NB4 (cell line): ENCODE measurements at regions not wholly inside any gene's neighbourhood (a gene's known extent, or its start where the extent isn't known, plus 50 kb on each side); places are given as distances from the start of the nearest gene placed in this dataset.

ENCODE experiments used
- POLR2A ChIP-seq: IDR thresholded peaks from 2 replicates; pipeline ENCODE4 v1.6.1; 2011; ENCODE audit warnings: mild to moderate bottlenecking; ENCODE audit not compliant: insufficient read length; ENCODE audit errors: extremely low read depth
- TF ChIP-seq, protein P1 (sequence below): IDR thresholded peaks from one replicate; pipeline ENCODE4 v1.5.1; 2012; ENCODE audit warnings: low read depth, low read length

DNA sequence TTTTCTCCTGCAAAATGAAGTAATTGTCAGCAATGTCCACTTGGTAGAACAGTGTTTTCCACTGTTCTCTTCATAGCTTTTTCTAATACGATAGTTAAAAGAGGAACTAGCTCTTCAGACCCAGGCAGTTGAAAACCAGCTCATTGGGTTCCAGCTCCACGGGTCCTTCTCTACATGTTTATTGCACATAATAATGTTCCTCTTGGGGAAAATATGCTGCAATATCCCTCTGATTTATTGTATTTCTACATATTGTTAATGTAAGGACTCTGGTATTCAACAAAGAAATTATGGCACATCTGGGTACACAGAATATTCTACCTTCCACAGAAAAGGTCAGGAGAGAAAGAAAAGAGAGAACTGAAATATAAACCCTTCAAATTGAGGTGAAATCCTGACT, 473.4 kb downstream of the TRIML1 start:
- no peak for TF ChIP-seq POLR2A
- TF ChIP-seq, protein P1, sequence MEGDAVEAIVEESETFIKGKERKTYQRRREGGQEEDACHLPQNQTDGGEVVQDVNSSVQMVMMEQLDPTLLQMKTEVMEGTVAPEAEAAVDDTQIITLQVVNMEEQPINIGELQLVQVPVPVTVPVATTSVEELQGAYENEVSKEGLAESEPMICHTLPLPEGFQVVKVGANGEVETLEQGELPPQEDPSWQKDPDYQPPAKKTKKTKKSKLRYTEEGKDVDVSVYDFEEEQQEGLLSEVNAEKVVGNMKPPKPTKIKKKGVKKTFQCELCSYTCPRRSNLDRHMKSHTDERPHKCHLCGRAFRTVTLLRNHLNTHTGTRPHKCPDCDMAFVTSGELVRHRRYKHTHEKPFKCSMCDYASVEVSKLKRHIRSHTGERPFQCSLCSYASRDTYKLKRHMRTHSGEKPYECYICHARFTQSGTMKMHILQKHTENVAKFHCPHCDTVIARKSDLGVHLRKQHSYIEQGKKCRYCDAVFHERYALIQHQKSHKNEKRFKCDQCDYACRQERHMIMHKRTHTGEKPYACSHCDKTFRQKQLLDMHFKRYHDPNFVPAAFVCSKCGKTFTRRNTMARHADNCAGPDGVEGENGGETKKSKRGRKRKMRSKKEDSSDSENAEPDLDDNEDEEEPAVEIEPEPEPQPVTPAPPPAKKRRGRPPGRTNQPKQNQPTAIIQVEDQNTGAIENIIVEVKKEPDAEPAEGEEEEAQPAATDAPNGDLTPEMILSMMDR: no peak
